ENCODE measurements at regions not wholly inside any gene's neighbourhood (a gene's known extent, or its start where the extent isn't known, plus 50 kb on each side); places are given as distances from the start of the nearest gene placed in this dataset.

DNA sequence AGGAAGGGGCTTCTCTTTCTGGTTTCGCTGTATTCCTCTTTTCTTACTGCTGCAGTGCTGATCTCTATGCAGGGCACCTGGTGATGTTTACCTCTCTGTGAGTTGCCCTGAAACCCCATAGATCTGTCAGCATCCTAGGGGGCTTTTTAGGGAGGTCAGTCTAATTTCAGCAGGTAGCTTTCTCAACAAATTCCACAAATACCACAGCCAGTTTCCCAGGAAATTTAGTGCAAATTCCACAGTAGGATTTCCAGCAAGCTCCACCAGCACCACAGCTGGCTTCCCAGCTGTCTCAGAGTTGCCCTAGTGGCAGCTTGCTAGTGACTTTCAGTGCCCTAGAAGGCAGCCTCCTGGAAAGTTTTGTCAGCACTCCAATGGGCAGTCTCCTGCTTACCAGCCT, 379.1 kb upstream of the SMC2 start (continued):
- TF ChIP-seq EP300 (IDR thresholded peaks at IDR 0.05; ENCODE audit: borderline replicate concordance in 1 of 2, low read depth in 2 of 2, low read length in 2 of 2): 0 out of 3 replicates have a peak, but pooled peaks of 1 of the 2 experiments have one; percentile 70
- TF ChIP-seq, protein P1, sequence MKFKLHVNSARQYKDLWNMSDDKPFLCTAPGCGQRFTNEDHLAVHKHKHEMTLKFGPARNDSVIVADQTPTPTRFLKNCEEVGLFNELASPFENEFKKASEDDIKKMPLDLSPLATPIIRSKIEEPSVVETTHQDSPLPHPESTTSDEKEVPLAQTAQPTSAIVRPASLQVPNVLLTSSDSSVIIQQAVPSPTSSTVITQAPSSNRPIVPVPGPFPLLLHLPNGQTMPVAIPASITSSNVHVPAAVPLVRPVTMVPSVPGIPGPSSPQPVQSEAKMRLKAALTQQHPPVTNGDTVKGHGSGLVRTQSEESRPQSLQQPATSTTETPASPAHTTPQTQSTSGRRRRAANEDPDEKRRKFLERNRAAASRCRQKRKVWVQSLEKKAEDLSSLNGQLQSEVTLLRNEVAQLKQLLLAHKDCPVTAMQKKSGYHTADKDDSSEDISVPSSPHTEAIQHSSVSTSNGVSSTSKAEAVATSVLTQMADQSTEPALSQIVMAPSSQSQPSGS (IDR thresholded peaks at IDR 0.05; ENCODE audit: low read length): 0 out of 2 replicates have a peak, but pooled peaks have one; percentile 46
